Left lung (tissue), 4 donors: ENCODE measurements at regions not wholly inside any gene's neighbourhood (a gene's known extent, or its start where the extent isn't known, plus 50 kb on each side); places are given as distances from the start of the nearest gene placed in this dataset.

Source experiments
- ATAC-seq: fragments of 200-7000 bp; cut with Tn5 transposase; one replicate; pipeline ENCODE4 v1.9.1; 2020; ENCODE audit warnings: moderate library complexity
- DNase-seq, 4 donors: peaks; one replicate each; pipeline ENCODE4 v3.0.0-alpha.2; 2013 to 2020
- H3K27ac ChIP-seq, 2 donors: fragments of 200-600 bp; sonication (generic) in 1 of 2; one replicate each; pipeline versions ENCODE4 v1.5.0 to v1.8.0; 2020 to 2021
- H3K27me3 ChIP-seq, 2 donors: fragments of 200-600 bp; sonication (generic) in 1 of 2; one replicate each; pipeline versions ENCODE4 v1.5.0 to v1.8.0; 2020 to 2021
- H3K36me3 ChIP-seq, 2 donors: fragments of 200-600 bp; sonication (generic) in 1 of 2; one replicate each; pipeline versions ENCODE4 v1.5.0 to v1.8.0; 2020 to 2021
- H3K4me1 ChIP-seq, 2 donors: fragments of 200-600 bp; one replicate each; pipeline ENCODE4 v1.8.0; 2021
- H3K4me3 ChIP-seq, 2 donors: fragments of 200-600 bp; sonication (generic) in 1 of 2; one replicate each; pipeline versions ENCODE4 v1.5.0 to v1.8.0; 2020 to 2021; ENCODE audit warnings: mild to moderate bottlenecking in 1 of 2
- H3K9me3 ChIP-seq, 2 donors: fragments of 200-600 bp; sonication (generic) in 1 of 2; one replicate each; pipeline versions ENCODE4 v1.5.0 to v1.8.0; 2020 to 2021
- intact Hi-C, 2 donors: fragments of 100-400 bp; cut with DNase I; formaldehyde crosslinking; loops; one replicate each; pipeline versions ENCODE4 v1.11.2 to v1.14.2; 2022
- TF ChIP-seq, protein P1 (sequence below), 2 donors: fragments of 200-600 bp; sonication (generic) in 1 of 2; IDR thresholded peaks; one replicate each; pipeline versions ENCODE4 v1.5.0 to v1.8.0; 2021; ENCODE audit warnings: antibody characterized with exemption in 2 of 2
- donor health status: DM: no; HTN: yes; CAD: no.
- donor health status: DM: no; HTN: no; CAD: no.

DNA sequence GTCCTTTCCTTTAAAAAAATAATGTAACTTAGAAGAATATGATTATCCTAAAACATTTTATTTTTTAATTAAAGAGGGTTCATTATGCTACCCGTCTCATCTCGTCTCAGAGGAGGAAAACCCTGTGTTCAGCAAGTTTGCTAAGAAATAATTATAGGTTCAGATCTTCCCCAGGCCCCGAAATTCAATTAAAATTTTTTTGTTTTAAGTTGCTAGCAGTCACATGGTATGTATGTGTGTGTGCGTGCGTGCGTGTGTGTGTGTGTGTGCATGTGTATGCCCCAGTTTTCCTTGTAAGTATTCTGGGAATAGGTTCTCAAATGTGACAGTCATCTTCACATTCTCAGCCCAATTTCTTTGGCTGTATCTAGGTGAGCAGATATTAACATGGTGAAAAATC is 86.6 kb upstream of the HOXC13 start:
- Histone ChIP-seq H3K9me3 (no peaks in the 10 kb centered on the region), H3K4me1 (no peaks in the 10 kb centered on the region), H3K36me3 (no peaks in the 10 kb centered on the region), H3K27me3 (peaks cover 5 to 44% of the 10 kb centered on the region in 2 donors), H3K27ac (no peak overlapping the region), H3K4me3 (no peak overlapping the region)
- intact Hi-C loops, result no loop called here
- no peak for ATAC-seq
- TF ChIP-seq, protein P1, sequence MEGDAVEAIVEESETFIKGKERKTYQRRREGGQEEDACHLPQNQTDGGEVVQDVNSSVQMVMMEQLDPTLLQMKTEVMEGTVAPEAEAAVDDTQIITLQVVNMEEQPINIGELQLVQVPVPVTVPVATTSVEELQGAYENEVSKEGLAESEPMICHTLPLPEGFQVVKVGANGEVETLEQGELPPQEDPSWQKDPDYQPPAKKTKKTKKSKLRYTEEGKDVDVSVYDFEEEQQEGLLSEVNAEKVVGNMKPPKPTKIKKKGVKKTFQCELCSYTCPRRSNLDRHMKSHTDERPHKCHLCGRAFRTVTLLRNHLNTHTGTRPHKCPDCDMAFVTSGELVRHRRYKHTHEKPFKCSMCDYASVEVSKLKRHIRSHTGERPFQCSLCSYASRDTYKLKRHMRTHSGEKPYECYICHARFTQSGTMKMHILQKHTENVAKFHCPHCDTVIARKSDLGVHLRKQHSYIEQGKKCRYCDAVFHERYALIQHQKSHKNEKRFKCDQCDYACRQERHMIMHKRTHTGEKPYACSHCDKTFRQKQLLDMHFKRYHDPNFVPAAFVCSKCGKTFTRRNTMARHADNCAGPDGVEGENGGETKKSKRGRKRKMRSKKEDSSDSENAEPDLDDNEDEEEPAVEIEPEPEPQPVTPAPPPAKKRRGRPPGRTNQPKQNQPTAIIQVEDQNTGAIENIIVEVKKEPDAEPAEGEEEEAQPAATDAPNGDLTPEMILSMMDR (IDR thresholded peaks at IDR 0.05), result no peak
- no peak for DNase-seq

- ATAC-seq (no peak), DNase-seq (no peak)
- Histone ChIP-seq H3K9me3 (no peaks in the 10 kb centered on the region), H3K36me3 (no peaks in the 10 kb centered on the region), H3K4me1 (no peaks in the 10 kb centered on the region), H3K27me3 (peaks cover 5 to 51% of the 10 kb centered on the region in 2 donors), H3K27ac (no peak overlapping the region), H3K4me3 (no peak overlapping the region)
- intact Hi-C loops, result no loop called here
- TF ChIP-seq, protein P1 (IDR thresholded peaks at IDR 0.05), result no peak
Measured at GRCh38 chr12:53852992-53853391, 85.6 kb upstream of the HOXC13 start.

- ATAC-seq, result no peak
- no peak overlapping the region for H3K27ac ChIP-seq
- peaks cover 5 to 58% of the 10 kb centered on the region in 2 donors for H3K27me3 ChIP-seq
Measured at GRCh38 chr12:53854701-53855316, 83.8 kb upstream of the HOXC13 start.

GRCh38 chr12:53856132-53856531 is 82.5 kb upstream of the HOXC13 start:
- DNase-seq, result no peak
- ATAC-seq, result no peak
- Histone ChIP-seq H3K27me3 (peaks cover 5 to 56% of the 10 kb centered on the region in 2 donors), H3K27ac (no peak overlapping the region), H3K4me1 (no peaks in the 10 kb centered on the region), H3K9me3 (no peaks in the 10 kb centered on the region), H3K36me3 (no peaks in the 10 kb centered on the region), H3K4me3 (no peak overlapping the region)
- TF ChIP-seq, protein P1 (IDR thresholded peaks at IDR 0.05), result no peak
- intact Hi-C loops, result no loop called here

More at GRCh38 chr12:53854701-53855316, 83.8 kb upstream of the HOXC13 start:
- Histone ChIP-seq H3K9me3 (no peaks in the 10 kb centered on the region), H3K36me3 (no peaks in the 10 kb centered on the region), H3K4me3 (no peak overlapping the region), H3K4me1 (no peaks in the 10 kb centered on the region)
- TF ChIP-seq, protein P1 (IDR thresholded peaks at IDR 0.05), result no peak
- intact Hi-C loops, result no loop called here
- no peak for DNase-seq

- Histone ChIP-seq H3K4me1 (no peaks in the 10 kb centered on the region), H3K4me3 (no peak overlapping the region), H3K9me3 (no peaks in the 10 kb centered on the region), H3K27ac (no peak overlapping the region), H3K36me3 (no peaks in the 10 kb centered on the region), H3K27me3 (peaks cover 0 to 60% of the 10 kb centered on the region in 2 donors)
- ATAC-seq (no peak), DNase-seq (no peak)
- TF ChIP-seq, protein P1 (IDR thresholded peaks at IDR 0.05), result no peak
- intact Hi-C loops, result no loop called here
Measured at GRCh38 chr12:53857666-53858065, 81.0 kb upstream of the HOXC13 start.
